ENCODE measurements at regions not wholly inside any gene's neighbourhood (a gene's known extent, or its start where the extent isn't known, plus 50 kb on each side); places are given as distances from the start of the nearest gene placed in this dataset.

DNA sequence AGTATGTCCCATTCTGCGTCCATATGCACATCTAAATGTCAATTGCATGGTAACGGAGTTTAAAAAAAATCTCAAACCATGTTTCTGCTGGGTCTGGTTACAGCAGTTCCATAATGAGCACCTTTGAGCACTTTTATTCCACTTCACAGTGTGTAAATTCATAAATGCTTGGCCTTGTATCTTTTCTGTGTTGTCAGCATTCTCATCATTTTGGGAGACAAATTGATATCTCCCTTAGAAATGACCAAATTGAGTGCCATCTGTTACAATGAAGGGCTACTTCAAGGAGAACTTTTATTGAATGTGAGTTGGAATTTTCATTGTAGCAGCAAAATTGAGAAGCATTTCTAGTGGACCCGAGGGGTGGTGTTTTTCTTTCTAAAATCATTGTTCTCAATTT is 432.9 kb upstream of the PCDH9 start:
- DNase-seq (ENCODE audit: low read depth): no peak

DNA sequence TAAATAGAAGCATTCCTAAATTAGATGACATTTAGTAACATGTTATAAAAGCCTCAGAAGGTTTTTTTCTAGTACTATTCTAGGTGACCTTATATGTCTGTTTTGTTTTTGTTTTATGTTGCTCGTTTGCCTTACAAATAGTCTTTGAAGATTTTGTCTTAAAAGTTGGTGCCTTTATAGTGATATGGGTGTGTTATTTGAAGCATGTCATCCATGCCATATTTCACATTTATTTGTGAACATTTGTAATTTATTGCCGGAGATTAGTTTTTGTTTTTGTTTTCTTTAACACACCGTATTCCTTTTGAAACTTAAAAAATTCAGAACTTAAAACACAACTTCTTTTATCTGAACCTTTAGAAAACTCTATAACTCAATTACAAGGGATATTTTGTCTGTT is 422.8 kb upstream of the PCDH9 start:
- DNase-seq (ENCODE audit: low read depth): no peak

GRCh38 chr13:67651908-67652465 is 421.9 kb upstream of the PCDH9 start:
- DNase-seq (ENCODE audit: low read depth): no peak

GRCh38 chr13:67650471-67650870 is 420.3 kb upstream of the PCDH9 start:
- peak; percentile 1 for DNase-seq (ENCODE audit: low read depth)

DNA sequence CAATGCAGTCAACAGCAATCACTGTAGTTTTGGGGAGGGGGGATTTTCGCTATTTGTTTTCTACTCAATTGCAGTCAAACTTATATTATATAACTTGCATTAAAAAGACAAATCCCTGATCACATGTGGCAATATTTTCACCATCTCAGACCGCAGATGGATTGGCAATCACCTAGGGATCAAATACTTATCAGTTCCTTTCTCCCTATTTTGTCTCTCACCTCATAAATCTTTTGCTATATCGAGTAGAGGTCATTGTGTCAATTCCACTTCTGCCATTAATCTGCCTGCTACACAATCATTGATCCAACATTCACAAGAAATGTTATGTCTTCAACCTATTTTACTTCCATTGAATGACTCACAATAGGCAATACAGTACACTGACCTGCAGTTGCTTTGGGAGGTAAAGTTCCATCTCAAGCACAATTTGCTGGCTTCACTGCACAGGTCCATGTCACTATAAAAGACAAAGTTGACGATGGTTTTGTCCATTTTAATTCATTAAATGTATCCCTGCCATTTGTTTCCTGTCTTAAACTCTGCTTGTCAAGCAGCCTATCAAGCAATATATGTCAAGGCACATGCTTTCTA is 415.8 kb upstream of the PCDH9 start:
- no peak for DNase-seq (ENCODE audit: low read depth)

DNA sequence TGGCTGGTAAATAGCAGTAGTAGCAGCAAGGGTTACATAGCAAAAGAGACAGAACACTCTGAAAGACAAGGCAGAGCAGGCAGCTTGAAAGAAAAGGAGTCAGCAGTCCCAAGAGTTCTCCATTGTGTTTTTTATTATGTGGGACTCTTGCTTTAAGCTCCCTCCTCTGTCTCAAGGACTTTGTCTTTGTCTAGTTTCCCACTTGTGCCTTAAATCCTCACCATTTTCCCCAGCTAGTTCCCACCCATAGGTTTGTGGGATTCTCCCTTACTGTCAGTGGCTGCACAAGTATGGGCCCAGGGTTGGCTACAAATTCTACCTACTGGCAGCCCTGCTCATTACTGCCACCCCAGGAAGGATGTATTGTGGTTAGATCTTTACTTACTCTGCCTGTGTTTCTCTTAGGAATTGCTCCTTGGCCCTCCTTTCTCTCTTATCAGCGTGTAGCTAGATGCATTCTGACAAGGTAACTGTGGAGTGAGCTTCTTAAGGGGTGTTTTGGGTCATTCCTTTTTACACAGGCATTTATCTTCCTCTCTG is 413.4 kb upstream of the PCDH9 start:
- DNase-seq (ENCODE audit: low read depth): no peak

GRCh38 chr13:67642657-67643056 is 412.5 kb upstream of the PCDH9 start:
- no peak for DNase-seq (ENCODE audit: low read depth)

DNA sequence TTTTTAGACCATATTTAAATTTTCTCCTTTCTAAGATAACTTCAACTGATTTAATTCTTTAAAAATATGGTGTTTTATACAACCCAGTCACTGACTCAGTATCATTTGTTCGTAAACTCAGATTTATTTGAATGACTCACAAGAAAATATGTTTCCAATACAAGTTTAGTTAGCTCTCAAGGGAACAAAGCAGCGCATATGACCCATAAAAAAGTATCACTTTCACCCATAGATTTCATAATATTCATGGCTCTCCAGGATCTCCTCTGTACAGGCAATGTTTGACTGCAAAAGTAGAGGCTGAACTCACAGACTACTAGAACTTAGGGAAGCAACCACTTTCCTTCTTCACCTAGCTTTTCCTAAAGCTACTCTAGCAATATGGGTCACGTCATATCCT is 405.6 kb upstream of the PCDH9 start:
- no peak for DNase-seq (ENCODE audit: low read depth)

GRCh38 chr13:67632590-67632989 is 402.5 kb upstream of the PCDH9 start:
- no peak for DNase-seq (ENCODE audit: low read depth)

DNA sequence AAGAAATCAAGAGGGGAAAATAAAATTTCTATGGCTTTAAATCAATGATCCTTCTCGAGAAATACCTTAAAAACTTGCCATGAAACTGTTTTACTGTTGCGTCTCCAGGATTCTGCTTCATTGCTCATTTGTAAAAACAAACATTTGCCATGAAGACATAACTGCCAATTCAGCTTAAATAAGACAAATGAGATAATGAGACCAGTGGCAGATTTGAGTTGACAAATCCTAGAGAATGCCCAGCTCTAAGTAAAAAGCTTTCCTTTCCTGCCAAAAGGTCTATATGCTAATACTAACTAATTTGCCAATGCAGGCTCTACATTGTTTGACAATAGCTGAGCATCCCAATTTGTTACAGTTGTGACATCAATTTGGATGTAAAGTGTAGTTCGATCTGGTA is 400.5 kb upstream of the PCDH9 start:
- no peak for DNase-seq (ENCODE audit: low read depth)

GRCh38 chr13:67623630-67624029 is 393.5 kb upstream of the PCDH9 start:
- no peak for DNase-seq (ENCODE audit: low read depth)

DNA sequence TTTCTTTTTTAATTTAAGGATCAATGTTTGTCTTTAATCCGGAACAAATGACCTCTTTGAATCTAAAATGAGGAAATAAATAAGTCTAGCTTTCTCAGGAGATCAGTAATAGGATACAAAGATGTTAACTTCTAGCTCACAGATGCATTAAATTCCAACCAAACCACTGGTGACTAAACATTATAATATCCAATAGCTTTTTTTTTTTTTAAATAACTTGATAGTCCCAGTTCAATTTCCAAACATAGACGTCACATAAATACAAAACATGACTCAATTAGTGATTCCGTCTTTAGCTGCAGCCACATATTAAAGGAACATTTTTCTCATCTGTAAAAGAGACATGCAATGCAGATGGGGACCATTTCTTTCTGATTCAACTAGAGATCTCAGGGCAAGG is 390.5 kb upstream of the PCDH9 start:
- DNase-seq (ENCODE audit: low read depth): no peak

- no peak for DNase-seq (ENCODE audit: low read depth)
Measured at GRCh38 chr13:67619995-67620380, 389.9 kb upstream of the PCDH9 start.

DNA sequence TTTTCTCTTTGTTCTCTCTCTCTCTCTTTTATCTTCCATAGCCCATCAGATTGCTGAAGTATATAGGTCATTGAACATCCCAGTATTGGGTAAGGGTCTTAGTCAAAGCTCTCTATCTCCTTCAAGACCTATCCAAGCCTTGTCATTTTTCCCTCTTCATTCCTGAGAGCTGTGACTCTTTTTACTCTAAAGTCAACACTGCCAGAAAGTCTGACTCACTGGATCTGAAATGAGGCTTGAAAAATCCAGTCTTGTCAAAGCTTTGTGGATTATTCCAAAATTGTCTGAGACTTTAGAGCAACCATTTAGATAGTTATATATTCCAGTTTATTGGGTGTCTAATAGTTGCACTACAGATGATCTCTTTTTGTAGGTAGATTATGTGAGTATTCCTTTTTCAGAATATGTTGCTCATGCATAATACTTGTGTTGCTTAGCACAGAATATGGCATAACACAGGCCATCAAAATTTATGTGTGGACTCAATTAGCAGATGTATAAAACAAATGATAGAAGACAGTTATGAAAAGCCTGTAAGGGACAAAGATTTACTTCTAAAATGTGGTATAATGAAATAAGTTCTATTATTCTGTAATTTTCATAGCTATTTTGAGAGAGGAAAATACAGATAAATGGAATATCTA is 389.3 kb upstream of the PCDH9 start:
- no peak for DNase-seq (ENCODE audit: low read depth)

GRCh38 chr13:67614579-67614978 is 384.4 kb upstream of the PCDH9 start:
- DNase-seq (ENCODE audit: low read depth): no peak

- no peak for DNase-seq (ENCODE audit: low read depth)
Measured at GRCh38 chr13:67614013-67614412, 383.9 kb upstream of the PCDH9 start.

- DNase-seq (ENCODE audit: low read depth): no peak
Measured at GRCh38 chr13:67588607-67589006, 358.5 kb upstream of the PCDH9 start.

DNA sequence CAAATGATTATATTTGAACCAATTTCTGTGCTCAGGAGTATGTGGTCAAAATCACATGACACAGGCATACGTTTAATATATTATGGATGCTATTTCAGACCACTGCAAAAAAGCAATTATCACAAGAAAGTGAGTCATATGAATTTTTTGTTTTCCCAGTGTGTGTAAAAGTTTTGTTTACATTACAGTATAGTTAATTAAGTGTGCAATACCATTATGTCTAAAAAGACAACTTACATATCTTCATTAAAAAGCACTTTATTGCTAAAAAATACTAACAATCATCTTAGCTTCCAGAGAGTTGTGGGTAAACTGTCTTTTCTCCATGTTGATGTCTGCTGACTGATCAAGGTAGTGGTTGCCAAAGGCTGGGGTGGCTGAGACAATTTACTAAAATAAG is 347.2 kb upstream of the PCDH9 start:
- DNase-seq (ENCODE audit: low read depth): no peak

DNA sequence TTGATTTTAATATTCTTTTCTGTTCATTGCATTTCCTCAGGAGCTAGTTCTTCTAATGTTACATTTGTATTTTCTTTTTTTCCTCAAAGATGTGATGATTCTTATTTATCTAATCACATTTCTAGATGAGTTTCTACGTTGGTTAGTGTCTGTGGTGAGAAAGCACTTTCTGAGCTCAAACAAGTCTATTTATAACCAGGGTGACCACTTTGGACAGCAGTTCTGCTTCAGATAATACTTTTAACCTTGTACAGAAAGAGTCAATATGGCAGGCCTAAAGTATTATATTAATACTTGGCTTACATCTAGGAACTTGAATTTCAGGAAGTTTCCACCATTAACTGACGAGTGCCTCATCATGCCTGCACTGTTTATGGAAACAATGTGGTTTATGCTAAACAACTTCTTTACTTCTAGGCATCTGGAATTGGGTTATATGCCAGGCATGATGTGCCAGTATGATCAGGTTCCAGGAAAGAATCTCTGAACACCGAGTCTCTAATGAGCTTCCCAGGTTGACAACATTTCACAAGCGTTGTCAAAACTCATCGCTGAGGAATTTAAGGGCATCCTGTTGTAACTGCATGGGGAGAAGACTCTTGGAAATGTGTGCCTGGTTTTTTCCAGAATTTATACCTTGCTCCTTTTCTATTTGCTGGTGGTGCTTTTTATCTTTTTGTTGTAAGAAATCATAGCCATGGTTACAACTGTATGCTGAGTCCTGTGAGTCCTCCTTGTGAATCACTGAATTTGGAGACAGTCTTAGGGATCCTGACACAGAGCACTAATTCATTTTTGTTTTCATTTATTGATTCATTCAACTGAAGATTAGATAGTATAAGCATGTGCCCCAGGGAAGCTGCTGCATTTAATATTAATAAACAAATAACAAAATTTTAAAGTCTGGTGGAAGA is 344.4 kb upstream of the PCDH9 start:
- no peak for DNase-seq (ENCODE audit: low read depth)

DNA sequence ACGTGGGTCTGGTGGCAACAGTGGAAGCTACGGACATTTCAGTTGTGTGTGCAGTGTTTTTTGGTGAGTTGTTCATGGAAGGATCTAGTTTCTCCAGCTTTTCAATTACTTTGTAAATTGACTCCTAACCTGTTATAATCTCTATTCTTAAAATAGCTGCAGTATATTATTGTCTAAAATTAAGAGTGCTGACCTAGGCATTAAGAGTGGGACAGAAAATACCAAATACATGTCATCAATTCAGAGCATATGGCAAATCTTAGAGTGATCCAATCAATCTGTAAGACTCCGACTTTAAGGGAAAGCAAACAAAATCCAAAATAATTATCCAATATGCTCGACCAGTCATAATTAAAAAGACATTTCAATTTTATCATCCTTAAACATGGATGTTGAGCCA is 338.1 kb upstream of the PCDH9 start:
- no peak for DNase-seq (ENCODE audit: low read depth)

- no peak for DNase-seq (ENCODE audit: low read depth)
Measured at GRCh38 chr13:67557642-67558241, 327.6 kb upstream of the PCDH9 start.

- no peak for DNase-seq (ENCODE audit: low read depth)
Measured at GRCh38 chr13:67557118-67557517, 327.0 kb upstream of the PCDH9 start.
